ENCODE measurements at regions not wholly inside any gene's neighbourhood (a gene's known extent, or its start where the extent isn't known, plus 50 kb on each side); places are given as distances from the start of the nearest gene placed in this dataset.

- DNase-seq (ENCODE audit: low read depth): no peak
Measured at GRCh38 chr6:169955731-169956437, 204.5 kb downstream of the ERMARD start.

- DNase-seq (ENCODE audit: low read depth): no peak
Measured at GRCh38 chr6:169954977-169955376, 203.6 kb downstream of the ERMARD start.

GRCh38 chr6:169953686-169954085 lies 202.3 kb downstream of the ERMARD start:
- DNase-seq (ENCODE audit: low read depth): no peak

- no peak for DNase-seq (ENCODE audit: low read depth)
Measured at GRCh38 chr6:169950558-169950957, 199.1 kb downstream of the ERMARD start.

- DNase-seq (ENCODE audit: low read depth): no peak
Measured at GRCh38 chr6:169949511-169950097, 198.2 kb downstream of the ERMARD start.

- DNase-seq (ENCODE audit: low read depth): no peak
Measured at GRCh38 chr6:169946971-169947370, 195.5 kb downstream of the ERMARD start.

GRCh38 chr6:169945117-169945516 lies 193.7 kb downstream of the ERMARD start:
- no peak for DNase-seq (ENCODE audit: low read depth)

- DNase-seq (ENCODE audit: low read depth): no peak
Measured at GRCh38 chr6:169944415-169944814, 193.0 kb downstream of the ERMARD start.

GRCh38 chr6:169944061-169944337 lies 192.6 kb downstream of the ERMARD start:
- DNase-seq (ENCODE audit: low read depth): no peak

- no peak for DNase-seq (ENCODE audit: low read depth)
Measured at GRCh38 chr6:169943241-169944060, 192.0 kb downstream of the ERMARD start.

GRCh38 chr6:169942173-169942572 lies 190.8 kb downstream of the ERMARD start:
- no peak for DNase-seq (ENCODE audit: low read depth)

GRCh38 chr6:169940481-169941271 lies 189.3 kb downstream of the ERMARD start:
- no peak for DNase-seq (ENCODE audit: low read depth)

- DNase-seq (ENCODE audit: low read depth): no peak
Measured at GRCh38 chr6:169939554-169940164, 188.2 kb downstream of the ERMARD start.

- DNase-seq (ENCODE audit: low read depth): no peak
Measured at GRCh38 chr6:169938731-169939130, 187.3 kb downstream of the ERMARD start.

- DNase-seq (ENCODE audit: low read depth): no peak
Measured at GRCh38 chr6:169938262-169938701, 186.9 kb downstream of the ERMARD start.

- DNase-seq (ENCODE audit: low read depth): no peak
Measured at GRCh38 chr6:169937389-169938261, 186.2 kb downstream of the ERMARD start.

GRCh38 chr6:169936355-169936975 lies 185.0 kb downstream of the ERMARD start:
- DNase-seq (ENCODE audit: low read depth): no peak

- no peak for DNase-seq (ENCODE audit: low read depth)
Measured at GRCh38 chr6:169935861-169936260, 184.4 kb downstream of the ERMARD start.

- DNase-seq (ENCODE audit: low read depth): no peak
Measured at GRCh38 chr6:169935348-169935718, 183.9 kb downstream of the ERMARD start.

- no peak for DNase-seq (ENCODE audit: low read depth)
Measured at GRCh38 chr6:169934699-169935347, 183.4 kb downstream of the ERMARD start.
